NCI-H524 treated with DMSO at 0.1 percent for 48 hours (cell line): ENCODE measurements at regions not wholly inside any gene's neighbourhood (a gene's known extent, or its start where the extent isn't known, plus 50 kb on each side); places are given as distances from the start of the nearest gene placed in this dataset.
"Not testable (repeated sequence)": the region's sequence is repeated elsewhere in the genome, so short reads cannot be mapped to it uniquely, and the experiment has no call there.

Experiments used
- DNase-seq: peaks from one replicate; lab custom pipeline; 2025; lab: John Stamatoyannopoulos, UW

DNA sequence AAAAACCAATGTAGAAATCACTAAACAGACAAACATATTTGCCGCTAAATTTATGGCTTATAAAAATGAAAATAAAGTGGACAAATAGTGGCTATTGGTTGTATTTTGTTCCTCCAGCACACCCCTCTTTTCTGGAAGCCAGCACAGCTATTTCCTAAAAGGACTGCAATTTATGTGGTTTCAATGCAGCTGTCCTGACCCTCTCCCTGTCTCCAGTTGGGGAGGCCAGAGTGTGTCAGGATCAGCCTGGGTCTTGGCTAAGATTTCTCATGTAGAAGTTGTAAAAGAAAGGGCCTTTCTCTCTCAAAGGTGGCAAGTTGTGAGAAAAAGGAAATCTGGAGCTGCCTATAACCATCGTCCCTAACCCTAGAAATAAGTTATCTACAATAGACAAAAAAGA lies 165.6 kb downstream of the ALDH8A1 start:
- no peak for DNase-seq

DNA sequence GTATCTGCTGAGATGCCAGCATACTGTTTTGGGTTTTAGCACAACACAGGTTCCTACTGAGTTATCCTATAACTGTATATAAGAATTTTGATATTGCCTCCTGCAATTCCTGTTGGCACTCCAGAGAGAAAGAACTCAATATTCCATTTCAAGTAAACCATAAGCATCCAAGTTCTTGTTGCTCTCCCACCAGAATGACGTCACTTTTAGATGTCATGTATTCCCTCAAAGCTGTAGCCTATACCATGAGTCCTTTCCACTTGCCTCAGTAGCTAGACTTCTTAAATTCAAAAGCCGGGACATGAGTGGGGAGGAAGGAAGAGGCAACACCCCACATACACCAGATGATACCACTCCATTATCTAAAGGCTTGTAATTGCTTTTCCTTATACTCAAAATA lies 171.5 kb downstream of the ALDH8A1 start:
- no peak for DNase-seq

DNA sequence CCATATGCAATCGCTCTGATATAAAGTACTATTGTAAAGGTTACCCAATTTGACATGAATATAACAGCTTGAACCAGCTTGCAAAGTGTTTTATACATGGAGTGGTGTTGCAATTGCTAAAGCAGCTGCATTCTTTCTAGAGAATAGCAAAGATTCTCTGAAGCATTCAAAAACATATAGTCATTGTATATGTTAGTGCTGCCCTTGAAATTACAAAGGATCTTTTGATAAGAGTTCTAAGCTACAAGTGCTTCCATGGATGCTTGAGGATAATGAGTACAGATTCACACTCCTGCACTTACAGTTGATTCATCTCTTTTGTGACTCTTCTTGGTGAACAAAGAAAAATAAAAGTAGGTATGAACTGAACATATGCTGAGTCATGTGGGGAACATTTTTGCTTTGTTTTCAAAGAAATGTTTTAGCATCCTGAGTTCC lies 175.7 kb downstream of the ALDH8A1 start:
- DNase-seq, result no peak

GRCh38 chr6:134772671-134773360 lies 177.1 kb downstream of the ALDH8A1 start:
- no peak for DNase-seq

GRCh38 chr6:134768931-134769330 lies 181.0 kb downstream of the ALDH8A1 start:
- no peak for DNase-seq

DNA sequence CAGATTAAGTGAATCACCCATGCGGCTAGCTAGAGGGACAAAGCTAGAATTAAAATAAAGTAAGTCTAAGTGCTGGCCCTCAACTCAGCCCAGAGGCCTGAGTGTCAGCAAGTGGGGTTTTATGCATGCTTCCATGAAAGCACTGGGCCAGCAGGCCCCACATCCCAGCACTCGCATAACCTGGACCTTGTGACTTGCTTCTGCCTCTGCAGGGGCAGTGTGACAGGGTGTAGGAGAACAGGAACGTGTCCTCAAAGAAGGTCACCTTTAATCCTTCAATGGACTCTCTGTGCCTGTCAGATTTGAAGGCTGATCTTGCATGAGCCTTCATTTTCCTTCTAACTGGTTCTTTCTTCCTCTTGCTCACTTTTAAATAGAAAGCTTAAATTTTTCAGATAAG lies 183.4 kb downstream of the ALDH8A1 start:
- no peak for DNase-seq

GRCh38 chr6:134764741-134765140 lies 185.2 kb downstream of the ALDH8A1 start:
- DNase-seq, result no peak

- not testable (repeated sequence) for DNase-seq
Measured at GRCh38 chr6:134763575-134763974, 186.3 kb downstream of the ALDH8A1 start.

DNA sequence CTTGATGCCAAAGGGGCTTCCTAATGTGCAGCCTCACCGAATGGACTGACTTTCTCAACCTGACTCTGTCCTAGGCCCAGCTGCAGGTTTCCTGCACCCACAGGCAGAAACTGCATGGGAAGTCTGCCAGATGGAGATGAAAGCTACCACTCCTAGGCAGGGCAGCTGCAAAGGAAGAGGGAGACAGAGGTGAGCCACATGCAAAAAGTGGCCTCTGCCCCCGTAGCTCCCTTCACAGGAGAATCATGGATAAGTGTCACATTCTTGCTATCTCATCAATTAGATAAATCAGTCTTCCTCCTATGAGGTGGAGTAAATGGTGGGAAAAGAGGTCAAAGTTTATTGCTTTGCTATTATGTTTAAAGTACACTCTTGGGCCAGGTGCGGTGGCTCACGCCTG lies 191.3 kb downstream of the ALDH8A1 start:
- DNase-seq, result no peak

DNA sequence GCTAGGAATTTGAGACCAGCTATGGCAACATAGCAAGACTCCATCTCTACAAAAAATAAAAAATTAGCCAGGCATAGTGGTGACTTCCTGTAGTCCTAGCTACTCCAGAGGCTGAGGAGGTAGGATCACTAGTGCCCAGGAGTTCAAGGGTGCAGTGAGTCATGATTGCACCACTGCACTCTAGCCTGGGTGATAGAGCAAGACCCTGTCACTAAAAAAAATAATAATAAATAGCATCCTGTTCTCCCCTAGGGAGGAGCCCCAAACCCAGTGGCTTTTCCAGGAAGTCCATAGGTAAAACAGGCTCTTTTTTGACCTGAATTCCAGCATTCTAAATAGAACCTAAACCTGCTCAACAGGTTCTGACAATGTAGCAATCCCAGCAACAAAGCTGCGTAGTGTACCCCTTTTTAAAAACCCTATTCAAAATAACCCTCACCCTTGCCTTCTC lies 192.0 kb downstream of the ALDH8A1 start:
- DNase-seq, result no peak

DNA sequence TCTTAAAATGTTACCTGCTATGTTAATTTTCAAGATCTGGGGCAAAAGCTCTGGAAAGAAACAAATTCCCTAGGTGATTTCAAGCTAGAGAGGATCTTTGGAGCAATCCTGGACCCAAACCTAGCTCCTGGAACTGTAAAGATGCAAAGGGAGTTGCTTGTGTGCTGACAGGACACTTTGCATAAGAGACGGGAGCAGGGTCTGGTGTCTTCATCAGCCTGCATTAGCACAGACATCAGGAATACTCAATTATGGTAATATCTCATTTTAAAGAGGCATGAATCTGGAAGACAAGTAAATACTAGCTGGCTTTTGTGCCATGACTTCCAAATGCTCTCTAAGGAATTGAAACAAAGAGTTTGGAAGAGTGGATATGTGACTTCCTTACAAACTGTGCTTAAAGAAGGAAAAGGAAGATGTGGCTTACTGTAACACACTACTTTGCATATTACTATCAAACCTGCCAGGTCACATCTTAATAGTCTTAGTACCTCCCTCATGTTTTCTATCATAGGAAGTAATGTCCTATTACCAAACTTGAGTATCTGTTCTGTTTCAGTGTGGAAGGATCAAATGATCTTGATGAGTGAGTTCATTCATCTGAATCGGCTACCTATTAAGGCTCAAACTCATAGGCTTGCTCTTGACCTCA lies 193.4 kb downstream of the ALDH8A1 start:
- DNase-seq, result no peak

GRCh38 chr6:134754013-134754690 lies 195.7 kb downstream of the ALDH8A1 start:
- no peak for DNase-seq

GRCh38 chr6:134753001-134753400 lies 196.9 kb downstream of the ALDH8A1 start:
- DNase-seq, result no peak

- DNase-seq, result no peak
Measured at GRCh38 chr6:134752445-134752844, 197.5 kb downstream of the ALDH8A1 start.

DNA sequence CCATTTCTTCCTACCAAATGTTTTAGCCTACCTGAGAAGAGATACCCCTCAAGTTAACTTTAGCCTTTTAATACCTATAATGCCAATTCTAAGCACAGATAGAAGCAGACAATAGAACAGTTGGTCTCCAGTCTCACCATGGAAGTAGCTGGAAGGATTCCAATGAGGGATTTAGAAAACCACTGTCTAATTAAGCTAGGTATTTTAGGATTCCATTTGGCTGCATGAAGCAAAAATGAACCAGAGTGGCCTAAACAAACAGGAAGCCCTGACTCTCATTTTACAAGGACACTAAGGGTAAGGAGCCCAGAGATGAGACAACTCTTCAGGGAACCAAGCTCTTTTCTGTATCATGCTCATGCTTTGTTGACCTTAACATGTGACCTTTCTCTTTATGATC lies 199.2 kb downstream of the ALDH8A1 start:
- DNase-seq, result peak; percentile 61

- no peak for DNase-seq
Measured at GRCh38 chr6:134748484-134748883, 201.4 kb downstream of the ALDH8A1 start.

- DNase-seq, result not testable (repeated sequence)
Measured at GRCh38 chr6:134747197-134747596, 202.7 kb downstream of the ALDH8A1 start.

GRCh38 chr6:134746140-134746539 lies 203.8 kb downstream of the ALDH8A1 start:
- no peak for DNase-seq

- not testable (repeated sequence) for DNase-seq
Measured at GRCh38 chr6:134745192-134745591, 204.7 kb downstream of the ALDH8A1 start.

- DNase-seq, result no peak
Measured at GRCh38 chr6:134744301-134744700, 205.6 kb downstream of the ALDH8A1 start.

- peak; percentile 17 for DNase-seq
Measured at GRCh38 chr6:134741200-134741536, 208.7 kb downstream of the ALDH8A1 start.

GRCh38 chr6:134740473-134741199 lies 209.3 kb downstream of the ALDH8A1 start:
- DNase-seq, result no peak

DNA sequence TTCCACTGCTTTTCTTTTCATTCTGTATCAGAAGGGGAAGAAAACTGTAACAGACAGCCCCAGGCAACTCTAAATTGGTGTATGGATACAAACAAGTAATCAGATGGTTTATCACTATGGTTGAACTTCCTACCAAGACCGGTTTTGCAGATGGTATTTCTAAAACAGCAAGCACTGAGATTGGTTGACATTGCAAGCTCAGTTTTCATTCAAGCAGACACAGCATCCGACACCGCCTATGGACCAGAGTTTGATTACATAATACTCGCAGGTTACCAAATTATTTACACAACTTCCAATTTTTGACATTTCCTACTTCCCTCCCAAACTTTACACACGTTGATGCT lies 209.9 kb downstream of the ALDH8A1 start:
- DNase-seq, result no peak
